ENCODE measurements at regions not wholly inside any gene's neighbourhood (a gene's known extent, or its start where the extent isn't known, plus 50 kb on each side); places are given as distances from the start of the nearest gene placed in this dataset.

DNA sequence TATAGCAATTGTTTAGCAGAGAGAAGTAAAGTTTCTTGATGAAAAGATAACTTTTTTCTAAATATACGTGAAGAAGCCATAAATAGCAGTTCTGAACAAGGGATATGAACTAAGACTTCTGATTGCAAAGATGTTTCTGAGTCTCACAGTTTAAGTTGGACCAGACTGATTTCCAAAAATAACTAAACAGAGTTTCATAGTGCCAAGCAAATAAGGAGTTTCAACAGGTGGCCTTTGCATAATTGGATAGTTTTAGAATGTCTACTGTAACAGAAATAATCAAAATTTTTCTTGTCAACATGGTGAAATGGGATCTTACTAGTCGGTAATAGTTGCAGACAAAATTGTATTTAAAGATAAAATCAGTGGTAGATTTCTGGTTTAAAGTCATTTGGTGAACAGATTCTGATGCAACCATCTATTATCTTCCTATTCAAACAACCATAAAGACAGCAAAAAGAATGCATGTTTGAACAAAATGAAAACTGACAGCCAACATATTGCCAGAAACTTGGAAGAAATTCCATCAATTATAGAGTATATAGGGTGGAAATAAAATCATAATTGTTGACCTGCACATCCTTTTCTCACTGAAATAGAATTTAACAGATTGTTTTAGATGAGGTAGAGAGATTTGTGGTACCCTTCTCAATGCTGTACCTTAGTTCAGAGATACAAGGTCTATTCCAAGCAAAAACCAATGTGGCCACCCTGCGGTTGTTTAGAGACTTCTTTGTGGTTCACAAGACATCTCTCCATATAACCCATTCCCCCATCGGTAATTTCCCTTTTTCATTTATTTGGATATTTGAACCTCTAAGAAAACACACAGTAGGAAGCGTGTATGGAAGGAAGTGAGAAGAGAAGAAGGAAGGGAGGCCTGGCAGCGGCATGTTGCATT lies 275.3 kb downstream of the COG6 start:
- RAD21 ChIA-PET (ENCODE audit: unreplicated experiment), result no interaction called here
- FAIRE-seq (peak; percentile 27), DNase-seq (ENCODE audit: low read depth, low spot score) (no peak), ATAC-seq (no peak)
- CTCF ChIA-PET, result no interaction called here
- no peaks in the 10 kb centered on the region for H3K4me1 ChIP-seq (ENCODE audit: control insufficient read depth, insufficient read depth, low read length)
- no peak overlapping the region for H3K27ac ChIP-seq (ENCODE audit: control insufficient read depth, insufficient read depth)
- H4K20me1 ChIP-seq (ENCODE audit: control insufficient read depth, insufficient read depth), result no peaks in the 10 kb centered on the region
- no peak overlapping the region for H3K4me3 ChIP-seq
- TF ChIP-seq, protein P1, sequence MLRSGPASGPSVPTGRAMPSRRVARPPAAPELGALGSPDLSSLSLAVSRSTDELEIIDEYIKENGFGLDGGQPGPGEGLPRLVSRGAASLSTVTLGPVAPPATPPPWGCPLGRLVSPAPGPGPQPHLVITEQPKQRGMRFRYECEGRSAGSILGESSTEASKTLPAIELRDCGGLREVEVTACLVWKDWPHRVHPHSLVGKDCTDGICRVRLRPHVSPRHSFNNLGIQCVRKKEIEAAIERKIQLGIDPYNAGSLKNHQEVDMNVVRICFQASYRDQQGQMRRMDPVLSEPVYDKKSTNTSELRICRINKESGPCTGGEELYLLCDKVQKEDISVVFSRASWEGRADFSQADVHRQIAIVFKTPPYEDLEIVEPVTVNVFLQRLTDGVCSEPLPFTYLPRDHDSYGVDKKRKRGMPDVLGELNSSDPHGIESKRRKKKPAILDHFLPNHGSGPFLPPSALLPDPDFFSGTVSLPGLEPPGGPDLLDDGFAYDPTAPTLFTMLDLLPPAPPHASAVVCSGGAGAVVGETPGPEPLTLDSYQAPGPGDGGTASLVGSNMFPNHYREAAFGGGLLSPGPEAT (IDR thresholded peaks at IDR 0.05; ENCODE audit: low read depth), result no peak
- 0 out of 2 replicates have a peak, but pooled peaks have one; percentile 22 for TF ChIP-seq MEF2A (IDR thresholded peaks at IDR 0.05; ENCODE audit: insufficient read depth, low read depth, low read length)
- in situ Hi-C loops (cut with MboI) (no loop called here), intact Hi-C loops (cut with micrococcal nuclease; ENCODE audit: unreplicated experiment) (no loop called here)
- no peak overlapping the region for H2AFZ ChIP-seq (ENCODE audit: control insufficient read depth, low read depth, low read length)
- SMC1A ChIA-PET (ENCODE audit: uncharacterized antibody, unreplicated experiment), result no interaction called here
- H3K4me2 ChIP-seq (ENCODE audit: control insufficient read depth, insufficient read depth), result no peak overlapping the region; the same call in 1 of the 2 replicates
- H3K79me2 ChIP-seq (ENCODE audit: control insufficient read depth, insufficient read depth, low read length), result no peaks in the 10 kb centered on the region
- POLR2A ChIA-PET, result no interaction called here
- no peak overlapping the region for H3K9ac ChIP-seq (ENCODE audit: control insufficient read depth, insufficient read depth, low read length)
- no peaks in the 10 kb centered on the region for H3K36me3 ChIP-seq (ENCODE audit: control insufficient read depth in 2 of 2, insufficient read depth in 2 of 2, low read length in 1 of 2)
- WGBS (ENCODE audit: insufficient coverage, insufficient replicate concordance, low lambda C conversion rate, missing lambda C conversion rate), result 63% methylated on average over 6 of the region's 6 CpGs
- no TSS peak for BruUV-seq (replicated peaks)
- H3K27me3 ChIP-seq (replicated peaks in 1 of 2; ENCODE audit: control insufficient read depth in 2 of 2, insufficient read depth in 2 of 2, low read length in 1 of 2), result no peaks in the 10 kb centered on the region; a peak in 1 of 4 replicates
- no peaks in the 10 kb centered on the region; the same call in 2 of the 3 replicates for H3K9me3 ChIP-seq (replicated peaks; ENCODE audit: control insufficient read depth, insufficient read depth, low read length)

GRCh38 chr13:39931505-39931904 lies 276.0 kb downstream of the COG6 start:
- Histone ChIP-seq H3K27me3 (replicated peaks in 1 of 2; ENCODE audit: control insufficient read depth in 2 of 2, insufficient read depth in 2 of 2, low read length in 1 of 2) (no peaks in the 10 kb centered on the region), H3K36me3 (ENCODE audit: control insufficient read depth in 2 of 2, insufficient read depth in 2 of 2, low read length in 1 of 2) (no peaks in the 10 kb centered on the region), H3K4me2 (ENCODE audit: control insufficient read depth, insufficient read depth) (no peak overlapping the region), H4K20me1 (ENCODE audit: control insufficient read depth, insufficient read depth) (no peaks in the 10 kb centered on the region), H3K9me3 (replicated peaks; ENCODE audit: control insufficient read depth, insufficient read depth, low read length) (no peaks in the 10 kb centered on the region; the same call in 2 of the 3 replicates), H3K4me1 (ENCODE audit: control insufficient read depth, insufficient read depth, low read length) (no peaks in the 10 kb centered on the region), H3K9ac (ENCODE audit: control insufficient read depth, insufficient read depth, low read length) (no peak overlapping the region), H3K79me2 (ENCODE audit: control insufficient read depth, insufficient read depth, low read length) (no peaks in the 10 kb centered on the region), H3K4me3 (no peak overlapping the region), H3K27ac (ENCODE audit: control insufficient read depth, insufficient read depth) (no peak overlapping the region), H2AFZ (ENCODE audit: control insufficient read depth, low read depth, low read length) (no peak overlapping the region)
- ChIA-PET CTCF (no interaction called here), SMC1A (ENCODE audit: uncharacterized antibody, unreplicated experiment) (no interaction called here), RAD21 (ENCODE audit: unreplicated experiment) (no interaction called here), POLR2A (no interaction called here)
- intact Hi-C loops (cut with micrococcal nuclease; ENCODE audit: unreplicated experiment) (no loop called here), in situ Hi-C loops (cut with MboI) (no loop called here)
- FAIRE-seq (no peak), DNase-seq (ENCODE audit: low read depth, low spot score) (no peak), ATAC-seq (no peak)
- BruUV-seq (replicated peaks), result no TSS peak
- 96% methylated on average over 2 of the region's 2 CpGs for WGBS (ENCODE audit: insufficient coverage, insufficient replicate concordance, low lambda C conversion rate, missing lambda C conversion rate)
- TF ChIP-seq RBBP5 (conservative IDR thresholded peaks at IDR 0.05) (no peak), YBX1 (IDR thresholded peaks at IDR 0.05) (no peak), SMAD5 (IDR thresholded peaks at IDR 0.05; ENCODE audit: low read depth) (no peak), IKZF1 (conservative IDR thresholded peaks at IDR 0.05) (no peak), TARDBP (IDR thresholded peaks at IDR 0.05; ENCODE audit: borderline replicate concordance) (no peak), MYC (IDR thresholded peaks at IDR 0.05; ENCODE audit: insufficient read depth, insufficient read length, insufficient replicate concordance, low read length, severe bottlenecking) (no peak), MEF2A (IDR thresholded peaks at IDR 0.05; ENCODE audit: insufficient read depth, low read depth, low read length) (no peak), KAT2A (conservative IDR thresholded peaks at IDR 0.05; ENCODE audit: control insufficient read depth, low read depth, low read length) (no peak), HCFC1 (IDR thresholded peaks at IDR 0.05; ENCODE audit: low read length) (no peak), CBX3 (IDR thresholded peaks at IDR 0.05; ENCODE audit: borderline replicate concordance, low read depth) (no peak), POLR2A (IDR thresholded peaks at IDR 0.05; ENCODE audit: low read depth, low read length) (no peak)
- TF ChIP-seq, protein P2, sequence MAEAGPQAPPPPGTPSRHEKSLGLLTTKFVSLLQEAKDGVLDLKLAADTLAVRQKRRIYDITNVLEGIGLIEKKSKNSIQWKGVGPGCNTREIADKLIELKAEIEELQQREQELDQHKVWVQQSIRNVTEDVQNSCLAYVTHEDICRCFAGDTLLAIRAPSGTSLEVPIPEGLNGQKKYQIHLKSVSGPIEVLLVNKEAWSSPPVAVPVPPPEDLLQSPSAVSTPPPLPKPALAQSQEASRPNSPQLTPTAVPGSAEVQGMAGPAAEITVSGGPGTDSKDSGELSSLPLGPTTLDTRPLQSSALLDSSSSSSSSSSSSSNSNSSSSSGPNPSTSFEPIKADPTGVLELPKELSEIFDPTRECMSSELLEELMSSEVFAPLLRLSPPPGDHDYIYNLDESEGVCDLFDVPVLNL (IDR thresholded peaks at IDR 0.05; ENCODE audit: low read depth, low read length), result no peak
